ENCODE measurements at regions not wholly inside any gene's neighbourhood (a gene's known extent, or its start where the extent isn't known, plus 50 kb on each side); places are given as distances from the start of the nearest gene placed in this dataset.

DNA sequence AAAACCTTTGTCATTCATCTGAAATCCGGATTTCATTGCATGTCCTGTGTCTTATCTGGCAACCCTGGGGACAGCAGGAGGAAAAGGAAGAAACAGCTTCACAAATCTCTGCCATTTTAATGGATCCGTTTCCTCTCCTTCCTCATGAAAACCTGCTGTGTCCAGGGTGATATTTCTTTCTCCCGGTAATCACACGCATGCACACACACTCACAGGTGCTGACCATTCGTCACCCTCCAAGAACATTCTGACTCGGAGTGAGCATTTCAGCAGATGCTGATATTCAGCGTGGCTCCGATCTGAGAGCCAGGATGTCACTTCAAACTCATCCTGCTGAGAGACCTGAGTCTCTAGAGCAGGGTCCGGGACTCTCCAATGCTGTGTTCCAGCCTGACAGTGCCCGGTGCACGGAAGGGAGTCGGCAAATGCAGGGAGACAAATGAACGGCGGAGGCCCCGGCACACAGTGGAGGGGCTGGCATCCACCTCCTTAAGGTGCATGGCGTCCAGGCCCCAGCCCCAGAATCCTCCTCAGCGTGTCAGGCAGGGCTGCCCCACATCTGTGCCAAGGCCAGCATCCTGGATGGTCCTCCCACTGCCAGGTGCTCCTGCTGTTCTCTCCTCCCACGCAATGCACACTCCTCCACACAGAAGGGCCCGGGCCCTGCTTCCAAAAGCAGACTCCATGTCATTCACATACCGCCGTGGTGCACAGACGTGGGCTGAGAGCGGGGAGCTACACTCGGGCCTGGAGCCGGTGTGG is 70.7 kb downstream of the RBFOX3 start:
- DNase-seq: no peak

DNA sequence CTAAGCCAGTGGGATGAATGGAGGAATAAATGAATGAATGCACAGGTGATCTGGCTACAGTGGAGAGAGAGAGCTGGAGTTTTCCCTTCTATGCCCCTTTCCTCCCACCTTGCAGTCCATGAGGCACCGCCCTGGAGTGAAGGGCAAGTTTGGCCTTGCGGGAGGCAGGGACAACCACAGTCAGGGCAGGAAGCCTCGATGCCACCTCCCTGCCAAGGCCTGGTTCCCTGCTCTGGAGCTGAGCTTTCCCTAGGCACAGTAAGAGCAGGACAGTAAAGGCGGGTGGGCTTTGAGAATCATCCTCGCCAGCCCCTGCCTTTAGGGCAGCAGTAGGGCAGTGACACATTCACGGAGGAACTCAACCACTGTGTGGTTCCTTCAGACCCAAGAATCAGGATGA is 72.6 kb downstream of the RBFOX3 start:
- DNase-seq: no peak

DNA sequence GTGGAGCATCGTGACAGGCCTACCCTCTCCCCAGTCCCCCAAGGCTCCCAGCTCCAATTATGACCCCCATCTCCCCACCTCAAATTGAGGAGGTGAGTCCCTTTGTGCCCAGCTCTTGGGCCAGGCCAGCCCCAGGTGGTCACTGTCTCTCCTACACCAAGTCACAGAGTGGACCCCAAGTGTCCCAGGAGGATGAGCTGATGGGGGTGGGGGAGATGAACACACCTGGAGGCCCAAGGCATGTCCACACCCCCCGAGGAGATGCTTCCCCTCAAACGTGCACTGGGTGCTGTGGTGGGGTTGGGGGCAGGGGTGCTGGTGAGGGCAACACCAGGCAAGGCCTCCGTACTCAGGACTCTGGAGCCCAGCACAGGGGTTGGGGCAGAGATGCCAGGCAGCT is 73.2 kb downstream of the RBFOX3 start:
- no peak for DNase-seq

DNA sequence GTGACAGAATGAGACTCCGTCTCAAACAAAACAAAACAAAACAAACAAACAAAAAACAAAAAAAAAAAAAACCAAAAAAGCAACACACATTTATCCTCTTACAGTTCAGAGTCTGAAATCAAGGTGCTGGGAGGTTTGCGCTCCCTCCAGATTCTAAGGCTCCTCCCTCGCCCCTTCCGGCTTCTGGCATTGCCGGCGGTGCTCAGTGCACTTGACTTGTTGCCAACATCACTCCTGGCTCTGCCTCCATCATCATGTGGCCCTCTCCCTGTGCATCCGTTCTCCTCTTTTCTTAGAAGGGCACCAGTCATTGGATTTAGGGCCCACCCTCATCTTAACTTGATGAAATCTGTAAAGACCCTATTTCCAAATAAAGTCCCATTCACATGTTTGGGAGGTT is 73.8 kb downstream of the RBFOX3 start:
- peak in 1 of 14 donors; percentile 81 for DNase-seq

DNA sequence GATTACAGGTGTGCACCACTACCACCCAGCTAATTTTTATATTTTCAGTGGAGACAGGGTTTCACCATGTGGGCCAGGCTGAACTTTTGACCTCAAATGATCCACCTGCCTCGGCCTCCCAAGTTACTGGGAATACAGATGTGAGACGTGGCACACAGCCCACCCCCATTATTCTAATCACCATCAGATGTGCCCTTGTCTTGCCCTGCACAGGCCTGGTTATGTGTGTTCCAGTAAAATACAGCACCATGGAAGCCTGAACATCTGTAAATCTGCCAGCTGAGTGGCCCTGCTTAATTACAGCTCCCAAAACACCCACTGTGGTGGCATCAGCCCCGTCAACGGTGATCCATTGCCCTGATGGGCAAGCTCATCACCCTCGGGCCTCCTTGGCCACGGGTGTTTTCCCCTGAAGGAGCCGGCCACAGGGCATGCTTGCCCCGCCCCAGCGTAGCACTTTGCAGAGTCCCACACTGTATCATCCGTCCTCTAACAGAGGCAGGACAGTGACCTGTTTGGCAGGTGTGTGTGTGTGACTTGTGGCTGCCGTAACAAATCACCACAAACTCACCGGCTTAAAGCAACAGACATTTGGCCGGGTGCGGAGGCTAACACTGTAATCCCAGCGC is 74.5 kb downstream of the RBFOX3 start:
- DNase-seq: no peak

DNA sequence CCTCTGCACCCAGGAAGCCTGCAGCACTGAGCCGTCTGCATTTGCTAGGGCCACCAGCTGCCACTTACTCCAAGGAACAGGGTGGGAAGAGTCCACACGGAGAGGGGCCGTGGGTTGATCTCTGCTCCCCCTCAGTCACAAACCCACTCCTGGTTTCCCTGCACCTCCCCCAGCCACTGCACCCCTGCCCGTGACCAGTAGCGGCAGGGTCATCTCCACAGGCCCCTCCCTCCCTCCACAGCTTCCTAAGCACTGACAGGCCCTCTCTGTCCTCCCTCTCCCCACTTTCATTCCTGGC is 75.2 kb downstream of the RBFOX3 start:
- DNase-seq: no peak

DNA sequence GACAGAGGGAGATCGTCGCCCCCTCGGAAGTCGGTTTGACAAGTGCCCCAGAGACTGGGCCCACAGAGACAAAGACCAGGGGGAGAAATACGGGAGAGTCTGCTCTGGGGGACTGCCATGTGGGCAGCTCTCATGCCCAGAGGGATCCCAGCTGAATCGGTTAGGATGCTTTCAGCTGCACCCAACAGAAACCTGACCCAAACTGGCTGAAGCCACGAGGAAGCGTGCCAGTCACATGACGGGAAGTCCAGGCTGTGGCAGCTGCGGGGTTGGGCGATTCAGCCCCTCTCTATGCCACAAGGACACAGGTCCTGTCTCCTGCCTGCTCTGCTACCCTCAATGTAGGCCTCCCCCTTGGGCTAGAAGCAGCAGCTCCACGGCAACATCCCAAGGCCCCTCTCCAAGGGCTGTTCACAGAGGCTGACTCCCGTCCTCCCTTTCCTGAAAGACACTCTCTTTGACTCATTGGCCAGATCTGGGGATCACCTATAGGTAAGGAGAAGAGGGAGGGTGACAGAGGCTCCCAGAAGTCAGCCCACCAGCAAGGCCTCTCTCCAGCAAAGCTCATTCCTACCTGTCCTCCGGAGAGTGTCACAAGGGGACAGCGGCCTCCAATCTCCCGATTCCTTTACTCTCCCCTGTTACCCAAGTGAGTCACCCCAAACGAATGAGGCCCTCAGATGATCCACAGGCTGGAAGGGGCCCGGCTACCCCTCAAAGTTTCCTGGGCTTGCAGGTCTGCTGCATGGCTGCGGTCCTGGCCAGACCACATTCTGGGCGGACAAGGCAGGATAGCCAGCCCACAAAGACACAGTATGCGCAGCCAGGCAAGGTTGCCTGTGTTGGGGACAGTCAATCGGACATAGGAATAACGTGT is 75.8 kb downstream of the RBFOX3 start:
- no peak for DNase-seq

DNA sequence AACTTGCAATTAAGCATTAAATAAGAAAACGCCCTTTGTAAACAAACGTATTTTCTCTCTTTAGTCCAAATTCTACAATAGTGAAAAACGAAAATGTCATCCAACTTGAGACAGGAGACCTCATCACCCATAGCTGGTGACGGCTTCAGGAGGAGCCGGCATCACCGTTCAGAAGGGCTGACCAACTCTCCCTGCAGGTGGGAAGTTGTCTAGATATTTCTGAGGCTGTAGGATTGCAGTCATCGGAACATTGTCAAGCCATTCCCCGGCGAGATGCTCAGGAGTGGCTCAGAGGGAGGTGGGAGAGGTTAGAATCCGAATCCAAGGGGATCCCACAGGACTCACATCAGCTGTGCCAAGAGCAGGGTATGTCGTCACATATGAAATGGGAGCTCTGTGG is 76.7 kb downstream of the RBFOX3 start:
- no peak for DNase-seq

DNA sequence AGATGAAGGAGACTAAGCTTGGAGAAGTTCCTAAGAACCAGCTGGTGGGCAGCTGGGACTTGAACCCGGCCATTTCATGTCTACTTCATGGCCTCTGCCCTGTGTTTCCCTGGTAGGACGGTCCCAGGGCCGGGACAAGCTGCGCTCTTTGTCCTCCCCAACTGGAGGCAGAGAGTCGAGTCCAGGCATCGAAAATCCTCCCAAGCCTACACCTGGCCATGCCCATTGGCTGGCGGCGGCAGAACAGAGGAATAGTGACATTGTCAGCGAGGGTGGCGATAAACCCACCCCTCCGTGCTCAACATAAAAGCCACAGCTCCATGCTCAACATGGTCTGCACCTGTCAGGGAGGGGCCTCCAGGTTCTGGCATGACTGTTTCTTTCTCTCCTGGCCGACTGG is 77.7 kb downstream of the RBFOX3 start:
- DNase-seq: no peak

DNA sequence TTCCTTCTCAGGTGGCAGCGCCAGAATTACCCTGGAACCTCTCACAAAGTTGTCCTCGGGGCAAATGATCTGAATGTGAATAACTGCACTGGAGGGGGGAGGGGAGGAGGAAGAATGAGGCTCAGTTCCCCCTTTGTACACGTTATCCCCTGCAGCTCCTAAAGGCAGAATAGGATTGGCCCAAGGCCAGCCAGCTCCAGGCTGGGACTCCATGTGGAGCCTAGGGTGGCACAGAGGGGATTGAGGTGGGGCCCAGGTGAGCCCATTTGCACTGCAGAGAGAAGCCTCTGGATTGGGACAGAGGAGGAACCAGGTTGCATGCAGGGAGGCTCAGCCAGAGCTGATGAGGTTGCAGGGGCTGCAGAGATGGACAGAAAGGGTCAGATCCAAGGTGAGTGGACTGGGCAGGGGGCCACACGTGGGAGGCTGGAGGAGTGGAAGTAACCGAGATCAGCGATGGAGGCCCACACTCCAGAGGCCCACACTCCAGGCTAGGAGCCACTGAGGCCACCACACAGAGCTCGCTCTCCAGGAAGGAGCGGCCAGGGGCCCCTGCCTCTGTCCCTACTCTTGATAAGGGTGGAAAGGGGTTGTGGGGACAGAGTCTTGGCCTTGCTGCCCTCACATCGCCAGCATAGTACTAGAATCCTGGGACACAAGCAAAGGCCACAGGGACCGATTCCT is 78.6 kb downstream of the RBFOX3 start:
- DNase-seq: no peak

DNA sequence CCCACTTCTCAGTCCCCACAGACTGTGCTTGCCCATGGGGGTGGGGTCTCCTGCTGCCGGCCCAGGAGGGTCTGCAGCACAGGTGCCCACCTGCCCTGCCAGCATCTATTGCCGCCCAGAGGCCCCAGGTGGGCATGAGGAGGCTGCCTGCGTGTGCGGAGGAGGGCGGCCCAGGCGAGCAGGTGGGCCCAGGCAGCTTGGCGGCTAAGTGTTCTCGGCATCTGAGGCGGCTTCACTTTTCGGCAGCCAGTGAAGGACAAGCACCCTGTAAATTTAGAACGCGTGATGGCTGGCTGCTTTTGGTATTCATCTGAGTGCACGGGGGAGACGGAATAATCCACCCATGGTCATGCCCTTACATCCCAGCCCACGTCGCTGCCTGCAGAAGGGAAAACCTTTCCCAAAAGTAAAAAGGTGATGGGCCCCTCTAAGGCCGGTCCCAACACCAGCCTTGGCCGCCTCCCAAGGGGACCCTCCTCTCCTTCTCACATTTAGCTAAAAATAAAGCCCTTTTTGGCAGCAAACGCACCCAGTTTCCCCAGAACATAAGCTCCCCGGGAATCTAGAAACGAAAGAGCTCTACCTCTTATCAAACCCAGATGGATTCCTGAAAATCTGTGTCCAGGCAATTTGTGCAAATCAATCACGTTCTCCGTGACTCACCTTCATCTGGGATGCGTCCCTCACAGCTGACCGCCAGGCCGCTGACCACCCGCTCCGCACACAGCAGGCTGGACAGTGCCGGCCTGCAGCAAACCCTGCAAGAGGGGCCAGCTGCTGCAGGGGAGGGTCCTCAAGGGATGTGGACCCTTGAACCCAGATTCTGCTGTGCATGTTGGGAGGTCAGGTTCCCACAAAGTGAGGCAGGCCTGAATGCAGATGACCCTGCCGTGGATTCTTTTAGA is 79.4 kb downstream of the RBFOX3 start:
- DNase-seq: no peak

DNA sequence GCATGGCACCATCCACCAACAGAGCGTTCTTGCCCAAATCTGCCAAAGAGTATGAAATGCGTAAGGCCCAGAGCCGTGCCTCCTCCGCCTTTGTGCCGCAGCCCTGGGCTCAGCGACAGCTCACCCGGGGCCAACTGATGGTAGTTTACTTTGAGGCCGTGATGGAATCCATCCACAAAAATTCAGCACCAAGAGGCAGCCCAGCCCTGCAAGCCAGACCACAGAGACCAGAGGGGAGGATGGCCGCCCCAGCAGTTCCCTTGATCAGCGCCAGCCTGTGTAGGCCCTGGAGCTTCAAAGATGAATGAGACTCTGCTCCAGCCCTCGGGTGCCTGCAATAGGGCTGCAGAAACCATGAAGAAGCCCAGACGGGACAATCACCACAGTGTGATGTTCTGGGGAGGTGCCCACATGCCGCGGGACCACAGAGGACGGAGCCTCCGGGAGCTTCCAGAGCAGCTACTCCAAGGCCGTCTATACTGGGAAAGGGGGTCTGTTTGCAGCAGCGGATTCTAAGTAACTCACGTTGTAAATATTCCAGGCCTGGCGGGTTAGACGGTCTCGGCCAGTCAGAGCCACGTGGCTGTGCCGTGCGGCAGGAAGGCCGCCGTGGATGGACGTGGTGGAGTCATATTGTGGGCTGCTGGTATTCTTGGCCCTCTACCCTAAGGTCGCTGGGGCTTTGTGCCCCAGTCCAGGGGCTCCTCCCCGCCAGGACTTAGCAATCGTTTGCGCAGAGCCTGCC is 80.3 kb downstream of the RBFOX3 start:
- no peak for DNase-seq

DNA sequence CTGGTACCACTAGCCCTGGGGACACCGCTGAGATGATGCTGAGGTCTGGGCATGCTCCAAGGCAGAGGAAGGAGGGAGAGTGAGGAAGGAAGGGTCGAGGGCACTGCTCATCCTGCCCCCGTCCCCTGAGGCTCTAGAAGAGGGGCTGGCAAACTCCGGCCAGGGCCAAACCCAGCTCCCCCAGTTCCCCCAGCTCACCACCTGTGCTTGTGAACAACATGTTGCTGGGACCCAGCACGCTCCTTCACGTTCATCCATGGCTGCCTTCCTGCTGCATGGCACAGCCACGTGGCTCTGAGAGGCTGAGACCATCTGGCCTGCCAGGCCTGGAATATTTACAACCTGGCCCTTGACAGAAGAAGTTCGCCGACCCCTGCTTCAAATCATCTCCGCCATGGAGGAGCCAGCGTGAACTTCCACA is 81.2 kb downstream of the RBFOX3 start:
- no peak for DNase-seq

DNA sequence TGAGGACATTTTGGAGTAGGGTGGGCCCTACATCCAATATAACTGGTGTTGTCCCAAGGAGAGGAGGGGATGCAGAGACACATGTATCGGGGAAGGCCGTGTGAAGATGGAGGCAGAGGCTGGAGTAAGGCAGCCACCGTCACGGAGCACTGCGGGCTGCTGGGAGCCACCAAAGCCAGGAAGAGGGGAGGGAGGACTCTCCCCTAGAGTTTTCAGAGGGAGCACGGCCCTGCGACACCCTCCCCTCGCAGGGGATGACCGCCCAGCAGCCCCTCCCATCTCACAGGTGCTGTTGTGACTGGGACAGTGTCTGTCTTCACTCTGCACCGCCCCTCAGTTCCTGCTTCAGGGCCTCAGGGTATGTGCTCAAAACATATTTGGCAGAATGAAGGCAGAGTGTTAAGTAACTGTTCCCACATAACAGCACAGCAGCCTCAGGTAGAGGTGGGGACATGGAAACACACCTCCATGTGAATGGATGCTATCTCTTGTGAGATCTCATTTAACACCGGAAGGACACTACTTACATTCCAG is 82.2 kb downstream of the RBFOX3 start:
- no peak for DNase-seq

DNA sequence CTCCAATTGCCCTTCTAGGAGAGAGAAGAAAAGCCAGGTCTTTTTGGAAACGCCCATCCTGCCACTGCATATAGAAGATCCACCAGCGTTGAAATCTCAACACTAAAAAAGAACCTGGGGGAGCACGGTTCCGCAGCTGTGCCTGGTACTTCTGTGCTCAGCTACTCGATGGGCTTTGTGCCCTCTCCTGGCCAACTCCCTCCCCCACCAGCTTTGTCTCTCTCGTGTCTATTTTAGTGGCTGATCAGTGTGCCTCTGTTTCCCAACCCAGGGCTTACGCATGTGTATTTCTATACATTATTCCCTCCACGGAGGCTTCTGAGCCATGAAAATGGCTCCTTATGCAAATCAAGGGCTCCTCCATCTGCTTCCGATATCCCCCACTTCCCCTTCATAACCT is 83.5 kb downstream of the RBFOX3 start:
- DNase-seq: no peak

DNA sequence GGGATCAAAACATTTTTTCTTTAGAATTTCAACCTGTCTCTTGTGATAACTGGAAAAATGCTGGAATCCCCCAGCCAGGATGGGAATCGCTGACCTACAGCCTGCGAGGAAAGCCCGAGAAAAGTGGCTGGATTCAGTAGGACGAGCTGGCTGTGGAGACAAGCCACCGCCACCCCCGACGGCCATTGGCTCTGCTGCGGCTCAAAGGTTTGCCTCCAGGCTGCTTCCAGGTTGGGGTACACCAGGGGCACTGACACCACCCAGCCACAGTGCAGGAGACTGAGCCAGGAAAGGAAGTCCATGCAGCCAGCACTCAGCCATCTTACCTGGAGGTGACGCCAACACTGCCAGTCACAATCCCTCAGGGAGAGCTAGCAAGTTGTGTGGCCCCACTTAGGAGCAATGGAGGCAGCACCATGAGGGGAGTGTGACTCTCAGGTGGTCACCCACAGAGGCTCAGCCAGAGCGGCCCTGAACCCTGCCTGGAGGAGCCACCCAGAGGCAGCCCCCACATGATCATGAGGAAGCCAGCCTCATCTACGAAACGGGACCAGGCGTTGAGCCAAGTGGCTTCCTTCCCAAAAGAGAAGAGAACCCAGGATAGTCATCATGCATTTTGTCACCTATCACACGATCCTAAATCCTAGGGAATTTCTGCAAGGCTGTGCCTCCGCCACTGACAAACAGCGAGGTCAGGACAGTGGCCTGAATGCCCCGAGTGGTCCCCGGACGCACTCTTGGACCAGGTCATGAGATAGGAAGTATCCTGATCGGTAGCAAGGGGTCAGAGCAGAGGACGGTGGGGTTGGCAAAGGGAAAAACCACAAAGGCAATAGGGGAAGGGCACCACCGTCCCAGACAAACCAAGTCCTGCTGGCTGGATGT is 84.8 kb downstream of the RBFOX3 start:
- peak in 1 of 14 donors; percentile 73 for DNase-seq

DNA sequence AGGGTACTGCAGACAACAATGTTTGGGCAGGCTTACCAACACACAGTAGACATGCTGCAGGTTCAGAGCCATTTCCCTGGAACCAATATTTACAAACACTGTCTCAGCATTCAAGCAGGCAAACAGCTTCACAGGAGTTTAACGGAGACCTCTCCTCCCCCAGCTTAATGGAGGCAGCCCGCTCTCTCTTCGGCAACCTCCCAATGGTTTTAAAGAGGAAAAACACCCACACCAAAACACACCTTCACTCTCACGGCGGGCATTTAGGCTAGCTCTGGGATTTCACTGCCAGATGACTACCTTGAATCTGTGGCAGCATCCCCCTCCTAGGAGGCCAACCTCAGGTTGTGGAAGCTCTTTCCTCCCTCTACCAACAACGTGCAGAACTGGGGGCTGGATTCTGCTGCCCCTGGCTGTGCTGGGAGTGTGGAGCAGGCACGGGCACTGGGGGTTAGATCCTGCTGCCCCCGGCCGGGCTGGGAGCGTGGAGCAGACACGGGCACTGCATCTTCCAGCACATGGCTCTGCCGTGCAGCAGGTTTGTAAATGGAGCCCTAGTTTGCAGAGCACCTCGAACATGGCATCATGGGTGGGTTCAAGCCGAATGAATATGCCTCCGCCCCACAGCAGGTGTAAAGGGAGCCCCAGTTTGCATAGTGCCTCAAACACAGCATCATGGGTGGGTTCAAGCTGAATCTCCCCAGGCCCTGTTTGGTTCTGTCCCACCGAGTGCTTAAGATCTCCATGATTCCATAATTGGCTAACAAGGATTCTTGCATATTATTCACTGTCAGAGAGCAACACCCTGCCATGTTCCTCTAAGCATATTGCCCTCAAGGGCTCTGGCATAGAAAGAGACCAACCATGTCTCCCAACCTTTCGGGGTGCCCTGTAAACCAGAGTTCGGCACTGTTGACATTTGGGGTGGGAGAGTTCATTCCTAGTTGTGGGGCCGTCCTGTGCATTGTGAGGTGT is 86.4 kb downstream of the RBFOX3 start:
- no peak for DNase-seq

DNA sequence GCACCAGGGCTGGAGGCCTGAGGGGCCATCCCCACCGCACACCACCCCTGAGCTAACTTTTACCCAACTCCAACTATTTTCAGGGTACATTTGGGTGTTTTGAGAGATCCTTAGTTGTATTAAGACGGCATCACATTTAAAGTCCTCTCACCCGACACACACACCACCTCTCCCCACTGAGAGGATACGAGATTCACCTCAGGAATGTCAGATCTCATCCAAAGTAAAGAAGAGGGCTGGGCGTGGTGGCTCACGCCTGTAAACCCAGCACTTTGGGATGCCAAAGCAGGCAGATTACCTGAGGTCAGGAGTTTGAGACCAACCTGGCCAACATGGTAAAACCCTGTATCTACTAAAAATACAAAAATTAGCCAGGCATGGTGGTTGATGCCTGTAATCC is 88.4 kb downstream of the RBFOX3 start:
- DNase-seq: no peak

DNA sequence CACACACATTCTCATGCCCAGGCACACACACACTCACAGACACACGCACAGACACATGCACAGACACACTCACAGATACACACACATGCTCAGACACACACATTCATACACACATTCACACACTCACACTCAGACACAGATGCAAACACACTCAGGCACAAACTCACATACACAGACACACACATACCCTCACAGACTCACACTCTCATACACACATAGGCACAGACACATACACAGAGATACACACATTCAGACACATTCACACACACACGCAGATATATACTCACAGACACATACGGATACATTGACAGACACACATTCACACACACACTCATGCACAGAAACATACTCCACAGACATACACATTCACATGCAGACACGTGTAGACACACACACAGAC is 89.6 kb downstream of the RBFOX3 start:
- DNase-seq: no peak
